GM23338 (cell line): ENCODE measurements at regions not wholly inside any gene's neighbourhood (a gene's known extent, or its start where the extent isn't known, plus 50 kb on each side); places are given as distances from the start of the nearest gene placed in this dataset.

ENCODE experiments used
- JUNB ChIP-seq: IDR thresholded peaks from one replicate; pipeline ENCODE4 v1.6.1; 2016; ENCODE audit warnings: antibody characterized with exemption; ENCODE audit not compliant: unreplicated experiment
- STAT1 ChIP-seq: IDR thresholded peaks from one replicate; pipeline ENCODE4 v1.6.1; 2016; ENCODE audit warnings: antibody characterized with exemption; ENCODE audit not compliant: unreplicated experiment
- ZNF331 ChIP-seq: fragments of 250-450 bp; sonication (Bioruptor Pico); IDR thresholded peaks from 2 replicates; pipeline ENCODE4 v1.5.0; 2020; ENCODE audit warnings: low read depth, mild to moderate bottlenecking, moderate library complexity
- TF ChIP-seq, protein P1 (sequence below): fragments of 250-450 bp; sonication (Bioruptor Pico); IDR thresholded peaks from 2 replicates; pipeline ENCODE4 v1.5.0; 2020; ENCODE audit warnings: mild to moderate bottlenecking, moderate library complexity
- TF ChIP-seq, protein P2 (sequence below): IDR thresholded peaks from one replicate; pipeline ENCODE4 v1.6.1; 2018; ENCODE audit warnings: antibody characterized with exemption; ENCODE audit not compliant: unreplicated experiment
- TF ChIP-seq, protein P3 (sequence below), 2 experiments: fragments of 200-600 bp in 1 of 2; sonication (generic) in 1 of 2; conservative IDR thresholded peaks; 2 replicates each; pipeline versions ENCODE4 v1.5.1 to v1.6.1; 2016 to 2017; ENCODE audit warnings: antibody characterized with exemption in 2 of 2, low read depth in 2 of 2, mild to moderate bottlenecking in 2 of 2, moderate library complexity in 1 of 2

DNA sequence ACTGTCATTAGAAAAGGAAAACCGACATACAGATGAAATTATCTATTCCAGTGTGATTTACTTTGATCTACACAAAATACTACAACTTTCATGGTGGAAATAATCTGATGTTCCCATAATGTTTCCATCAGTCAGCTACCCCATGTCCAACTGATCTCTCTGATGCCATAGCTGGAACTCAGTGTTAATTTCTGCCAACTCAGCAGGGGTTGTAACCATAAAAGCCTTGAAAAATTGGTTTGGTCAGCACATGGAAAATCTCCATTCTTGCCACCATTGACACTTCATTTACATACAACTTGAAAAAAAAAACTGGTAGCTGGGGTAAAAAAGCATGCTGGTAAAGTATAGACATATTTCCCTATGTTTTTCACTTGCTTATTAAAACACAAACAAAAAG, 1463.7 kb downstream of the OTOL1 start (continued):
- TF ChIP-seq, protein P1, sequence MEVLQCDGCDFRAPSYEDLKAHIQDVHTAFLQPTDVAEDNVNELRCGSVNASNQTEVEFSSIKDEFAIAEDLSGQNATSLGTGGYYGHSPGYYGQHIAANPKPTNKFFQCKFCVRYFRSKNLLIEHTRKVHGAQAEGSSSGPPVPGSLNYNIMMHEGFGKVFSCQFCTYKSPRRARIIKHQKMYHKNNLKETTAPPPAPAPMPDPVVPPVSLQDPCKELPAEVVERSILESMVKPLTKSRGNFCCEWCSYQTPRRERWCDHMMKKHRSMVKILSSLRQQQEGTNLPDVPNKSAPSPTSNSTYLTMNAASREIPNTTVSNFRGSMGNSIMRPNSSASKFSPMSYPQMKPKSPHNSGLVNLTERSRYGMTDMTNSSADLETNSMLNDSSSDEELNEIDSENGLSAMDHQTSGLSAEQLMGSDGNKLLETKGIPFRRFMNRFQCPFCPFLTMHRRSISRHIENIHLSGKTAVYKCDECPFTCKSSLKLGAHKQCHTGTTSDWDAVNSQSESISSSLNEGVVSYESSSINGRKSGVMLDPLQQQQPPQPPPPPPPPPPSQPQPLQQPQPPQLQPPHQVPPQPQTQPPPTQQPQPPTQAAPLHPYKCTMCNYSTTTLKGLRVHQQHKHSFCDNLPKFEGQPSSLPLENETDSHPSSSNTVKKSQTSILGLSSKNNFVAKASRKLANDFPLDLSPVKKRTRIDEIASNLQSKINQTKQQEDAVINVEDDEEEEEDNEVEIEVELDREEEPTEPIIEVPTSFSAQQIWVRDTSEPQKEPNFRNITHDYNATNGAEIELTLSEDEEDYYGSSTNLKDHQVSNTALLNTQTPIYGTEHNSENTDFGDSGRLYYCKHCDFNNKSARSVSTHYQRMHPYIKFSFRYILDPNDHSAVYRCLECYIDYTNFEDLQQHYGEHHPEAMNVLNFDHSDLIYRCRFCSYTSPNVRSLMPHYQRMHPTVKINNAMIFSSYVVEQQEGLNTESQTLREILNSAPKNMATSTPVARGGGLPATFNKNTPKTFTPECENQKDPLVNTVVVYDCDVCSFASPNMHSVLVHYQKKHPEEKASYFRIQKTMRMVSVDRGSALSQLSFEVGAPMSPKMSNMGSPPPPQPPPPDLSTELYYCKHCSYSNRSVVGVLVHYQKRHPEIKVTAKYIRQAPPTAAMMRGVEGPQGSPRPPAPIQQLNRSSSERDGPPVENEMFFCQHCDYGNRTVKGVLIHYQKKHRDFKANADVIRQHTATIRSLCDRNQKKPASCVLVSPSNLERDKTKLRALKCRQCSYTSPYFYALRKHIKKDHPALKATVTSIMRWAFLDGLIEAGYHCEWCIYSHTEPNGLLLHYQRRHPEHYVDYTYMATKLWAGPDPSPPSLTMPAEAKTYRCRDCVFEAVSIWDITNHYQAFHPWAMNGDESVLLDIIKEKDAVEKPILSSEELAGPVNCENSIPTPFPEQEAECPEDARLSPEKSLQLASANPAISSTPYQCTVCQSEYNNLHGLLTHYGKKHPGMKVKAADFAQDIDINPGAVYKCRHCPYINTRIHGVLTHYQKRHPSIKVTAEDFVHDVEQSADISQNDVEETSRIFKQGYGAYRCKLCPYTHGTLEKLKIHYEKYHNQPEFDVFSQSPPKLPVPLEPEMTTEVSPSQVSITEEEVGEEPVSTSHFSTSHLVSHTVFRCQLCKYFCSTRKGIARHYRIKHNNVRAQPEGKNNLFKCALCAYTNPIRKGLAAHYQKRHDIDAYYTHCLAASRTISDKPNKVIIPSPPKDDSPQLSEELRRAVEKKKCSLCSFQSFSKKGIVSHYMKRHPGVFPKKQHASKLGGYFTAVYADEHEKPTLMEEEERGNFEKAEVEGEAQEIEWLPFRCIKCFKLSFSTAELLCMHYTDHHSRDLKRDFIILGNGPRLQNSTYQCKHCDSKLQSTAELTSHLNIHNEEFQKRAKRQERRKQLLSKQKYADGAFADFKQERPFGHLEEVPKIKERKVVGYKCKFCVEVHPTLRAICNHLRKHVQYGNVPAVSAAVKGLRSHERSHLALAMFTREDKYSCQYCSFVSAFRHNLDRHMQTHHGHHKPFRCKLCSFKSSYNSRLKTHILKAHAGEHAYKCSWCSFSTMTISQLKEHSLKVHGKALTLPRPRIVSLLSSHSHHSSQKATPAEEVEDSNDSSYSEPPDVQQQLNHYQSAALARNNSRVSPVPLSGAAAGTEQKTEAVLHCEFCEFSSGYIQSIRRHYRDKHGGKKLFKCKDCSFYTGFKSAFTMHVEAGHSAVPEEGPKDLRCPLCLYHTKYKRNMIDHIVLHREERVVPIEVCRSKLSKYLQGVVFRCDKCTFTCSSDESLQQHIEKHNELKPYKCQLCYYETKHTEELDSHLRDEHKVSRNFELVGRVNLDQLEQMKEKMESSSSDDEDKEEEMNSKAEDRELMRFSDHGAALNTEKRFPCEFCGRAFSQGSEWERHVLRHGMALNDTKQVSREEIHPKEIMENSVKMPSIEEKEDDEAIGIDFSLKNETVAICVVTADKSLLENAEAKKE (CRISPR knock-in tag), result no peak
- TF ChIP-seq STAT1, result no peak
- TF ChIP-seq, protein P2, sequence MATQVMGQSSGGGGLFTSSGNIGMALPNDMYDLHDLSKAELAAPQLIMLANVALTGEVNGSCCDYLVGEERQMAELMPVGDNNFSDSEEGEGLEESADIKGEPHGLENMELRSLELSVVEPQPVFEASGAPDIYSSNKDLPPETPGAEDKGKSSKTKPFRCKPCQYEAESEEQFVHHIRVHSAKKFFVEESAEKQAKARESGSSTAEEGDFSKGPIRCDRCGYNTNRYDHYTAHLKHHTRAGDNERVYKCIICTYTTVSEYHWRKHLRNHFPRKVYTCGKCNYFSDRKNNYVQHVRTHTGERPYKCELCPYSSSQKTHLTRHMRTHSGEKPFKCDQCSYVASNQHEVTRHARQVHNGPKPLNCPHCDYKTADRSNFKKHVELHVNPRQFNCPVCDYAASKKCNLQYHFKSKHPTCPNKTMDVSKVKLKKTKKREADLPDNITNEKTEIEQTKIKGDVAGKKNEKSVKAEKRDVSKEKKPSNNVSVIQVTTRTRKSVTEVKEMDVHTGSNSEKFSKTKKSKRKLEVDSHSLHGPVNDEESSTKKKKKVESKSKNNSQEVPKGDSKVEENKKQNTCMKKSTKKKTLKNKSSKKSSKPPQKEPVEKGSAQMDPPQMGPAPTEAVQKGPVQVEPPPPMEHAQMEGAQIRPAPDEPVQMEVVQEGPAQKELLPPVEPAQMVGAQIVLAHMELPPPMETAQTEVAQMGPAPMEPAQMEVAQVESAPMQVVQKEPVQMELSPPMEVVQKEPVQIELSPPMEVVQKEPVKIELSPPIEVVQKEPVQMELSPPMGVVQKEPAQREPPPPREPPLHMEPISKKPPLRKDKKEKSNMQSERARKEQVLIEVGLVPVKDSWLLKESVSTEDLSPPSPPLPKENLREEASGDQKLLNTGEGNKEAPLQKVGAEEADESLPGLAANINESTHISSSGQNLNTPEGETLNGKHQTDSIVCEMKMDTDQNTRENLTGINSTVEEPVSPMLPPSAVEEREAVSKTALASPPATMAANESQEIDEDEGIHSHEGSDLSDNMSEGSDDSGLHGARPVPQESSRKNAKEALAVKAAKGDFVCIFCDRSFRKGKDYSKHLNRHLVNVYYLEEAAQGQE, result no peak
- no peak for TF ChIP-seq JUNB
- TF ChIP-seq, protein P3, sequence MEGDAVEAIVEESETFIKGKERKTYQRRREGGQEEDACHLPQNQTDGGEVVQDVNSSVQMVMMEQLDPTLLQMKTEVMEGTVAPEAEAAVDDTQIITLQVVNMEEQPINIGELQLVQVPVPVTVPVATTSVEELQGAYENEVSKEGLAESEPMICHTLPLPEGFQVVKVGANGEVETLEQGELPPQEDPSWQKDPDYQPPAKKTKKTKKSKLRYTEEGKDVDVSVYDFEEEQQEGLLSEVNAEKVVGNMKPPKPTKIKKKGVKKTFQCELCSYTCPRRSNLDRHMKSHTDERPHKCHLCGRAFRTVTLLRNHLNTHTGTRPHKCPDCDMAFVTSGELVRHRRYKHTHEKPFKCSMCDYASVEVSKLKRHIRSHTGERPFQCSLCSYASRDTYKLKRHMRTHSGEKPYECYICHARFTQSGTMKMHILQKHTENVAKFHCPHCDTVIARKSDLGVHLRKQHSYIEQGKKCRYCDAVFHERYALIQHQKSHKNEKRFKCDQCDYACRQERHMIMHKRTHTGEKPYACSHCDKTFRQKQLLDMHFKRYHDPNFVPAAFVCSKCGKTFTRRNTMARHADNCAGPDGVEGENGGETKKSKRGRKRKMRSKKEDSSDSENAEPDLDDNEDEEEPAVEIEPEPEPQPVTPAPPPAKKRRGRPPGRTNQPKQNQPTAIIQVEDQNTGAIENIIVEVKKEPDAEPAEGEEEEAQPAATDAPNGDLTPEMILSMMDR (conservative IDR thresholded peaks at IDR 0.05; ENCODE audit: low read depth in 2 of 2), result no peak
- no peak for TF ChIP-seq ZNF331 (CRISPR knock-in tag)
